HEK293 (cell line): ENCODE measurements at regions not wholly inside any gene's neighbourhood (a gene's known extent, or its start where the extent isn't known, plus 50 kb on each side); places are given as distances from the start of the nearest gene placed in this dataset.

Experiments used
- CTCF ChIA-PET: fragments of 350-600 bp; formaldehyde crosslinking; extraction: SDS; loops from one replicate; lab custom pipeline; 2021; ENCODE audit warnings: antibody characterized with exemption; lab: Yijun Ruan, JAX
- POLR2A ChIA-PET: fragments of 300-600 bp; formaldehyde crosslinking; extraction: SDS; loops from one replicate; lab custom pipeline; 2020; ENCODE audit warnings: antibody characterized with exemption, inconsistent platforms; lab: Yijun Ruan, JAX
- H3K27ac ChIP-seq: fragments of 200-500 bp; sonication (Bioruptor generic); 2 replicates; pipeline ENCODE4 v1.5.1; 2014; ENCODE audit warnings: low read depth, low read length, control low read depth, inconsistent platforms; ENCODE audit errors: extremely low read depth
- H3K36me3 ChIP-seq, 2 experiments: fragments of 200-500 bp in 1 of 2; sonication (Bioruptor generic) in 1 of 2; 1 replicate in 1 of 2; 2 replicates in 1 of 2; pipeline ENCODE4 v1.5.1; 2014 to 2017; ENCODE audit warnings: inconsistent platforms in 2 of 2, low read length in 2 of 2; ENCODE audit not compliant: control insufficient read depth in 2 of 2, insufficient read depth in 1 of 2
- H3K4me1 ChIP-seq: fragments of 200-500 bp; sonication (Bioruptor generic); 2 replicates; pipeline ENCODE4 v1.5.1; 2014; ENCODE audit warnings: mild to moderate bottlenecking, low read length, inconsistent platforms; ENCODE audit not compliant: control insufficient read depth, insufficient read depth
- H3K4me3 ChIP-seq: 2 replicates; pipeline ENCODE4 v1.5.1; 2011; ENCODE audit warnings: low read depth, mild to moderate bottlenecking, control low read depth, low read length, moderate library complexity
- H3K9me3 ChIP-seq: fragments of 200-500 bp; sonication (Bioruptor generic); 2 replicates; pipeline ENCODE4 v1.5.1; 2014; ENCODE audit warnings: low read depth, low read length, inconsistent platforms; ENCODE audit not compliant: control insufficient read depth, insufficient read depth
- GLIS2 ChIP-seq: fragments of 450-650 bp; formaldehyde crosslinking; IDR thresholded peaks from 2 replicates; pipeline ENCODE4 v1.5.1; 2016; ENCODE audit warnings: missing biosample characterization, missing genetic modification characterization
- HOXC10 ChIP-seq: sonication (generic); formaldehyde crosslinking; IDR thresholded peaks from 2 replicates; pipeline ENCODE4 v1.8.1; 2023; ENCODE audit warnings: mild to moderate bottlenecking, missing genetic modification reagents
- HOXD13 ChIP-seq: sonication (generic); formaldehyde crosslinking; IDR thresholded peaks from 2 replicates; pipeline ENCODE4 v1.8.0; 2022; ENCODE audit warnings: missing genetic modification reagents, borderline replicate concordance
- KLF16 ChIP-seq: fragments of 450-650 bp; formaldehyde crosslinking; IDR thresholded peaks from 2 replicates; pipeline ENCODE4 v1.5.1; 2017; ENCODE audit warnings: missing biosample characterization, missing genetic modification characterization
- SETDB1 ChIP-seq: IDR thresholded peaks from one replicate; pipeline ENCODE4 v1.6.1; 2017; ENCODE audit warnings: mild to moderate bottlenecking, low read length, moderate library complexity, mixed read lengths; ENCODE audit not compliant: insufficient read length
- ZEB2 ChIP-seq: fragments of 450-650 bp; formaldehyde crosslinking; IDR thresholded peaks from 2 replicates; pipeline ENCODE4 v1.5.1; 2016; ENCODE audit warnings: missing biosample characterization, missing genetic modification characterization
- ZIC2 ChIP-seq: fragments of 450-650 bp; formaldehyde crosslinking; IDR thresholded peaks from 2 replicates; pipeline ENCODE4 v1.5.1; 2016; ENCODE audit warnings: missing biosample characterization, missing genetic modification characterization
- ZNF140 ChIP-seq: fragments of 450-650 bp; formaldehyde crosslinking; IDR thresholded peaks from 2 replicates; pipeline ENCODE4 v1.5.1; 2016; ENCODE audit warnings: missing biosample characterization, missing genetic modification characterization
- ZNF341 ChIP-seq: fragments of 450-650 bp; formaldehyde crosslinking; IDR thresholded peaks from 2 replicates; pipeline ENCODE4; 2016; ENCODE audit warnings: low read depth, missing biosample characterization, missing genetic modification characterization
- ZNF366 ChIP-seq: fragments of 450-650 bp; formaldehyde crosslinking; conservative IDR thresholded peaks from 2 replicates; pipeline ENCODE4 v1.5.1; 2016; ENCODE audit warnings: missing biosample characterization, missing genetic modification characterization
- ZNF416 ChIP-seq: fragments of 450-650 bp; formaldehyde crosslinking; IDR thresholded peaks from 2 replicates; pipeline ENCODE4 v1.5.1; 2016; ENCODE audit warnings: missing biosample characterization, missing genetic modification characterization
- ZNF555 ChIP-seq: fragments of 450-650 bp; formaldehyde crosslinking; conservative IDR thresholded peaks from 2 replicates; pipeline ENCODE4 v1.5.1; 2017; ENCODE audit warnings: missing biosample characterization, mild to moderate bottlenecking, missing genetic modification characterization, inconsistent platforms
- ZNF600 ChIP-seq: fragments of 450-650 bp; formaldehyde crosslinking; IDR thresholded peaks from 2 replicates; pipeline ENCODE4 v1.5.1; 2016; ENCODE audit warnings: missing biosample characterization, missing genetic modification characterization
- ZNF610 ChIP-seq: fragments of 450-650 bp; formaldehyde crosslinking; IDR thresholded peaks from 2 replicates; pipeline ENCODE4 v1.5.1; 2016; ENCODE audit warnings: missing biosample characterization, missing genetic modification characterization, borderline replicate concordance
- ZNF660 ChIP-seq: fragments of 450-650 bp; IDR thresholded peaks from 2 replicates; pipeline ENCODE4 v1.5.1; 2018; ENCODE audit warnings: missing biosample characterization, mild to moderate bottlenecking, missing genetic modification characterization
- TF ChIP-seq, protein P1 (sequence below): fragments of 450-650 bp; formaldehyde crosslinking; IDR thresholded peaks from 2 replicates; pipeline ENCODE4 v1.5.1; 2017; ENCODE audit warnings: missing biosample characterization, missing genetic modification characterization
- TF ChIP-seq, protein P2 (sequence below): fragments of 450-650 bp; formaldehyde crosslinking; optimal IDR thresholded peaks from 2 replicates; pipeline ENCODE3; 2016; ENCODE audit warnings: missing biosample characterization, mild to moderate bottlenecking, missing genetic modification characterization
- TF ChIP-seq, protein P3 (sequence below): fragments of 450-650 bp; formaldehyde crosslinking; IDR thresholded peaks from 2 replicates; pipeline ENCODE4 v1.5.1; 2016; ENCODE audit warnings: missing biosample characterization, missing genetic modification characterization, low read depth
- TF ChIP-seq, protein P4 (sequence below): fragments of 450-650 bp; formaldehyde crosslinking; conservative IDR thresholded peaks from 2 replicates; pipeline ENCODE4 v1.5.1; 2016; ENCODE audit warnings: low read depth, missing biosample characterization, missing genetic modification characterization
- TF ChIP-seq, protein P5 (sequence below): fragments of 450-650 bp; formaldehyde crosslinking; IDR thresholded peaks from 2 replicates; pipeline ENCODE4 v1.5.1; 2017; ENCODE audit warnings: missing biosample characterization, missing genetic modification characterization

GRCh38 chr6:44059359-44060346 lies 67.6 kb downstream of the MRPL14 start:
- Histone ChIP-seq H3K27ac (no peak overlapping the region), H3K4me1 (no peaks in the 10 kb centered on the region)
- CTCF ChIA-PET, result interaction anchor here (3.1 kb wide), 1 partner anchor 14 kb away, joined by 24 read pairs; no protein-coding TSS in a partner anchor
- no peak for TF ChIP-seq ZNF140
- TF ChIP-seq ZNF600 (tag by site-specific recombination), result no peak
- TF ChIP-seq ZNF366 (tag by site-specific recombination), result peak; percentile 88
- no peak for TF ChIP-seq HOXC10 (CRISPR knock-in tag)
- TF ChIP-seq ZNF341 (tag by site-specific recombination), result no peak
- no peak for TF ChIP-seq ZNF416 (tag by site-specific recombination)
- TF ChIP-seq ZNF555 (tag by site-specific recombination), result no peak
- TF ChIP-seq ZNF610, result 0 out of 2 replicates have a peak, but pooled peaks have one; percentile 13
- TF ChIP-seq SETDB1, result peak; percentile 65
- TF ChIP-seq, protein P1, sequence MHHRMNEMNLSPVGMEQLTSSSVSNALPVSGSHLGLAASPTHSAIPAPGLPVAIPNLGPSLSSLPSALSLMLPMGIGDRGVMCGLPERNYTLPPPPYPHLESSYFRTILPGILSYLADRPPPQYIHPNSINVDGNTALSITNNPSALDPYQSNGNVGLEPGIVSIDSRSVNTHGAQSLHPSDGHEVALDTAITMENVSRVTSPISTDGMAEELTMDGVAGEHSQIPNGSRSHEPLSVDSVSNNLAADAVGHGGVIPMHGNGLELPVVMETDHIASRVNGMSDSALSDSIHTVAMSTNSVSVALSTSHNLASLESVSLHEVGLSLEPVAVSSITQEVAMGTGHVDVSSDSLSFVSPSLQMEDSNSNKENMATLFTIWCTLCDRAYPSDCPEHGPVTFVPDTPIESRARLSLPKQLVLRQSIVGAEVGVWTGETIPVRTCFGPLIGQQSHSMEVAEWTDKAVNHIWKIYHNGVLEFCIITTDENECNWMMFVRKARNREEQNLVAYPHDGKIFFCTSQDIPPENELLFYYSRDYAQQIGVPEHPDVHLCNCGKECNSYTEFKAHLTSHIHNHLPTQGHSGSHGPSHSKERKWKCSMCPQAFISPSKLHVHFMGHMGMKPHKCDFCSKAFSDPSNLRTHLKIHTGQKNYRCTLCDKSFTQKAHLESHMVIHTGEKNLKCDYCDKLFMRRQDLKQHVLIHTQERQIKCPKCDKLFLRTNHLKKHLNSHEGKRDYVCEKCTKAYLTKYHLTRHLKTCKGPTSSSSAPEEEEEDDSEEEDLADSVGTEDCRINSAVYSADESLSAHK (tag by site-specific recombination), result no peak
- no peak for TF ChIP-seq ZNF660 (tag by site-specific recombination)
- TF ChIP-seq, protein P2, sequence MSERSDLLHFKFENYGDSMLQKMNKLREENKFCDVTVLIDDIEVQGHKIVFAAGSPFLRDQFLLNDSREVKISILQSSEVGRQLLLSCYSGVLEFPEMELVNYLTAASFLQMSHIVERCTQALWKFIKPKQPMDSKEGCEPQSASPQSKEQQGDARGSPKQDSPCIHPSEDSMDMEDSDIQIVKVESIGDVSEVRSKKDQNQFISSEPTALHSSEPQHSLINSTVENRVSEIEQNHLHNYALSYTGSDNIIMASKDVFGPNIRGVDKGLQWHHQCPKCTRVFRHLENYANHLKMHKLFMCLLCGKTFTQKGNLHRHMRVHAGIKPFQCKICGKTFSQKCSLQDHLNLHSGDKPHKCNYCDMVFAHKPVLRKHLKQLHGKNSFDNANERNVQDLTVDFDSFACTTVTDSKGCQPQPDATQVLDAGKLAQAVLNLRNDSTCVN (tag by site-specific recombination), result no peak
- TF ChIP-seq, all 188 proteins: peak for 3
- H3K4me3 ChIP-seq, result no peak overlapping the region
- H3K9me3 ChIP-seq, result no peaks in the 10 kb centered on the region
- no peaks in the 10 kb centered on the region for H3K36me3 ChIP-seq
- POLR2A ChIA-PET, result interaction anchor here (0.6 kb wide), 1 partner anchor 16 kb away, joined by 3 read pairs; no protein-coding TSS in a partner anchor

GRCh38 chr6:44058617-44059358 lies 68.5 kb downstream of the MRPL14 start:
- no peaks in the 10 kb centered on the region for H3K4me1 ChIP-seq
- CTCF ChIA-PET, result interaction anchor here (1.2 to 3.1 kb wide), 4 partner anchors 10 to 158 kb away, joined by 3 to 24 read pairs (median 5); no protein-coding TSS in a partner anchor
- POLR2A ChIA-PET, result interaction anchor here (1.7 to 2.8 kb wide), 3 partner anchors 15 to 289 kb away, joined by 4 to 12 read pairs (median 12); partner anchors contain the start of gene VEGFA
- no peaks in the 10 kb centered on the region for H3K36me3 ChIP-seq
- H3K9me3 ChIP-seq, result no peaks in the 10 kb centered on the region
- no peak overlapping the region for H3K4me3 ChIP-seq
- H3K27ac ChIP-seq, result no peak overlapping the region
- TF ChIP-seq ZEB2 (tag by site-specific recombination), result peak; percentile 29; the same call in 1 of the 2 replicates
- TF ChIP-seq ZNF660 (tag by site-specific recombination), result peak; percentile 63; the same call in 1 of the 2 replicates
- TF ChIP-seq GLIS2 (tag by site-specific recombination), result peak; percentile 43
- TF ChIP-seq, protein P3, sequence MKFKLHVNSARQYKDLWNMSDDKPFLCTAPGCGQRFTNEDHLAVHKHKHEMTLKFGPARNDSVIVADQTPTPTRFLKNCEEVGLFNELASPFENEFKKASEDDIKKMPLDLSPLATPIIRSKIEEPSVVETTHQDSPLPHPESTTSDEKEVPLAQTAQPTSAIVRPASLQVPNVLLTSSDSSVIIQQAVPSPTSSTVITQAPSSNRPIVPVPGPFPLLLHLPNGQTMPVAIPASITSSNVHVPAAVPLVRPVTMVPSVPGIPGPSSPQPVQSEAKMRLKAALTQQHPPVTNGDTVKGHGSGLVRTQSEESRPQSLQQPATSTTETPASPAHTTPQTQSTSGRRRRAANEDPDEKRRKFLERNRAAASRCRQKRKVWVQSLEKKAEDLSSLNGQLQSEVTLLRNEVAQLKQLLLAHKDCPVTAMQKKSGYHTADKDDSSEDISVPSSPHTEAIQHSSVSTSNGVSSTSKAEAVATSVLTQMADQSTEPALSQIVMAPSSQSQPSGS (tag by site-specific recombination), result peak; percentile 73
- TF ChIP-seq ZNF600 (tag by site-specific recombination), result peak; percentile 49; the same call in 1 of the 2 replicates
- TF ChIP-seq KLF16 (tag by site-specific recombination), result no peak
- TF ChIP-seq, protein P4, sequence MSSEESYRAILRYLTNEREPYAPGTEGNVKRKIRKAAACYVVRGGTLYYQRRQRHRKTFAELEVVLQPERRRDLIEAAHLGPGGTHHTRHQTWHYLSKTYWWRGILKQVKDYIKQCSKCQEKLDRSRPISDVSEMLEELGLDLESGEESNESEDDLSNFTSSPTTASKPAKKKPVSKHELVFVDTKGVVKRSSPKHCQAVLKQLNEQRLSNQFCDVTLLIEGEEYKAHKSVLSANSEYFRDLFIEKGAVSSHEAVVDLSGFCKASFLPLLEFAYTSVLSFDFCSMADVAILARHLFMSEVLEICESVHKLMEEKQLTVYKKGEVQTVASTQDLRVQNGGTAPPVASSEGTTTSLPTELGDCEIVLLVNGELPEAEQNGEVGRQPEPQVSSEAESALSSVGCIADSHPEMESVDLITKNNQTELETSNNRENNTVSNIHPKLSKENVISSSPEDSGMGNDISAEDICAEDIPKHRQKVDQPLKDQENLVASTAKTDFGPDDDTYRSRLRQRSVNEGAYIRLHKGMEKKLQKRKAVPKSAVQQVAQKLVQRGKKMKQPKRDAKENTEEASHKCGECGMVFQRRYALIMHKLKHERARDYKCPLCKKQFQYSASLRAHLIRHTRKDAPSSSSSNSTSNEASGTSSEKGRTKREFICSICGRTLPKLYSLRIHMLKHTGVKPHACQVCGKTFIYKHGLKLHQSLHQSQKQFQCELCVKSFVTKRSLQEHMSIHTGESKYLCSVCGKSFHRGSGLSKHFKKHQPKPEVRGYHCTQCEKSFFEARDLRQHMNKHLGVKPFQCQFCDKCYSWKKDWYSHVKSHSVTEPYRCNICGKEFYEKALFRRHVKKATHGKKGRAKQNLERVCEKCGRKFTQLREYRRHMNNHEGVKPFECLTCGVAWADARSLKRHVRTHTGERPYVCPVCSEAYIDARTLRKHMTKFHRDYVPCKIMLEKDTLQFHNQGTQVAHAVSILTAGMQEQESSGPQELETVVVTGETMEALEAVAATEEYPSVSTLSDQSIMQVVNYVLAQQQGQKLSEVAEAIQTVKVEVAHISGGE (tag by site-specific recombination), result no peak
- TF ChIP-seq ZIC2 (tag by site-specific recombination), result peak; percentile 92
- TF ChIP-seq HOXD13 (CRISPR knock-in tag), result no peak
- TF ChIP-seq, protein P5, sequence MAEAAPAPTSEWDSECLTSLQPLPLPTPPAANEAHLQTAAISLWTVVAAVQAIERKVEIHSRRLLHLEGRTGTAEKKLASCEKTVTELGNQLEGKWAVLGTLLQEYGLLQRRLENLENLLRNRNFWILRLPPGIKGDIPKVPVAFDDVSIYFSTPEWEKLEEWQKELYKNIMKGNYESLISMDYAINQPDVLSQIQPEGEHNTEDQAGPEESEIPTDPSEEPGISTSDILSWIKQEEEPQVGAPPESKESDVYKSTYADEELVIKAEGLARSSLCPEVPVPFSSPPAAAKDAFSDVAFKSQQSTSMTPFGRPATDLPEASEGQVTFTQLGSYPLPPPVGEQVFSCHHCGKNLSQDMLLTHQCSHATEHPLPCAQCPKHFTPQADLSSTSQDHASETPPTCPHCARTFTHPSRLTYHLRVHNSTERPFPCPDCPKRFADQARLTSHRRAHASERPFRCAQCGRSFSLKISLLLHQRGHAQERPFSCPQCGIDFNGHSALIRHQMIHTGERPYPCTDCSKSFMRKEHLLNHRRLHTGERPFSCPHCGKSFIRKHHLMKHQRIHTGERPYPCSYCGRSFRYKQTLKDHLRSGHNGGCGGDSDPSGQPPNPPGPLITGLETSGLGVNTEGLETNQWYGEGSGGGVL, result peak; percentile 73
